ENCODE measurements at regions not wholly inside any gene's neighbourhood (a gene's known extent, or its start where the extent isn't known, plus 50 kb on each side); places are given as distances from the start of the nearest gene placed in this dataset.
"Not testable (repeated sequence)": the region's sequence is repeated elsewhere in the genome, so short reads cannot be mapped to it uniquely, and the experiment has no call there.

DNA sequence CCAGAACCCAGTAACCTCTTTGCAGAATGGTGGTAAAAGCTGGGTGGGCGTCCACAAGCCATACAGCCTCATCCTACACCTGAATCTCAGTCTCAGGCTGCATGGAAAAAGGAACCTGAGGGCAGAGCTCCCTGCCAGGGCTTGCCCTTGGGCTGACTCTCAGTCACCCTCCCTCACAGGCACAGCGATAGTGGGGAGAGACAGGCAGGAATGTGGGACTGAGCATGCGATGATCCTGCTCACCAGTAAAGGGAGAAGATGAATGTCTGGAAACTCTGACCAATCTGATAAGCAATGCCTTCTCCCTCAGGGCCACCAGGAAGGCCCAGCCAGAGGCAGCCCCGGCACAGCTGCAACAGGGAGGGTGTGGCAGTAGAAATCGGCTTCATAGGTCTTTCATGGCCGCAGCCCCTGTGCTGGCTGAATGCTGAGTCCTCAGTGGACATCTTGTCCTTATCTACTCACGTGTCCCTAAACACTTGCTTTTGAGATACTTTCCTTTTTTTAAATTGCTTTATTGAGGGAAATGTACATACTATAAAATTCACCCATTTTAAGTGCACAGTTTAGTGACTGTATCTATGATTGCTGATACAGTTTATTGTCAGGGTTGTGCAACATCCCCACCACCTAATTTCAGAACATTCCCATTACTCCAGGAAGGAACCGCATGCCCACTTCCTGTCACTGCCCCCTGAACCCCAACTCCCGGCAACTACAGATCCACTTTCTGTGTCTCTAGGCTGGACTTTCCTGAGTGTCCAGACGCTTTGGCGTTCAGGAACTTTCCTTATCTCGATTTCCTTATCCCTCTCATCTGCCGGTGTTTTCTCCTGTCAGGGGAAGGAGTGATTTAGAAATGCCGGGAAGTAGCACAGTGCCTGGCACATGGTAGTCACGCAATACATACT lies 258.1 kb downstream of the PCNX1 start:
- no peak for DNase-seq (ENCODE audit: low read depth in 1 of 2, low spot score in 1 of 2)
- Histone ChIP-seq H3K27me3 (ENCODE audit: insufficient read depth, poor library complexity, severe bottlenecking) (no peaks in the 10 kb centered on the region), H3K27ac (replicated peaks) (no peak overlapping the region), H3K4me3 (replicated peaks; ENCODE audit: insufficient read depth, low read length) (no peak overlapping the region)
- TF ChIP-seq GABPA (IDR thresholded peaks at IDR 0.05; ENCODE audit: low read depth): no peak
- TF ChIP-seq POLR2AphosphoS5 (IDR thresholded peaks at IDR 0.05; ENCODE audit: low read depth): no peak

DNA sequence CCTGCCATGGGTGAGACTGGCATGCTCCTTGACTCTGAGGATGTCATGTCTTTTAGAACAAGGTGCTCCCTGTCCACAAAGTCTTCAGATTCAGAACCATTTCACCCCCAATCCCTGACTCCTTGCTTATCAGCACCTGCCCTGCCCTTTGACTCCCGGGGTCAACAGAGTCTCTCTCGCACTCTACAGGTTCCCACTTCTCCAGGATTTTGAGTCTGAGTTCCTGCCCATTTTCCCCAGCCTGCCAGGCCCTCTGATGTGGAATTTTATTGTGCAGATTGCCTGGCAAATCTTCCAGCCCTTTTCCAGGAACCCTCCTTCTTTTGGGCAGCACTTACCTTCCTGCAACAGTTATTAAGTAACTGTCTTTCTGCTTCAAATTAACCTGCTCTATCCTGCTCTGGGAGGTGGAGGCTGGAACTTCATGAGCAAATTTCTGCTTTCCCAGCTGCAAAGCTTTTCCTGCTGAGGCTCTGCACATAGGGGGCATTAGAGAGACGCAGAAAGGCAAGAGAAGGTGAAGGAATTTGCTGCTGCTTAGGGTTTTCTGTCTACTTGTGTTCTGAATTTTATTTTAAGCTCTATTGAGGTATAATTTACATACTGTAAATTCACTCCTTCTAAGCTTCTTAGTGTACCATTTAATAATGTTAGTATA lies 259.1 kb downstream of the PCNX1 start:
- TF ChIP-seq POLR2AphosphoS5 (IDR thresholded peaks at IDR 0.05; ENCODE audit: low read depth): no peak
- TF ChIP-seq GABPA (IDR thresholded peaks at IDR 0.05; ENCODE audit: low read depth): no peak
- TF ChIP-seq, protein P1, sequence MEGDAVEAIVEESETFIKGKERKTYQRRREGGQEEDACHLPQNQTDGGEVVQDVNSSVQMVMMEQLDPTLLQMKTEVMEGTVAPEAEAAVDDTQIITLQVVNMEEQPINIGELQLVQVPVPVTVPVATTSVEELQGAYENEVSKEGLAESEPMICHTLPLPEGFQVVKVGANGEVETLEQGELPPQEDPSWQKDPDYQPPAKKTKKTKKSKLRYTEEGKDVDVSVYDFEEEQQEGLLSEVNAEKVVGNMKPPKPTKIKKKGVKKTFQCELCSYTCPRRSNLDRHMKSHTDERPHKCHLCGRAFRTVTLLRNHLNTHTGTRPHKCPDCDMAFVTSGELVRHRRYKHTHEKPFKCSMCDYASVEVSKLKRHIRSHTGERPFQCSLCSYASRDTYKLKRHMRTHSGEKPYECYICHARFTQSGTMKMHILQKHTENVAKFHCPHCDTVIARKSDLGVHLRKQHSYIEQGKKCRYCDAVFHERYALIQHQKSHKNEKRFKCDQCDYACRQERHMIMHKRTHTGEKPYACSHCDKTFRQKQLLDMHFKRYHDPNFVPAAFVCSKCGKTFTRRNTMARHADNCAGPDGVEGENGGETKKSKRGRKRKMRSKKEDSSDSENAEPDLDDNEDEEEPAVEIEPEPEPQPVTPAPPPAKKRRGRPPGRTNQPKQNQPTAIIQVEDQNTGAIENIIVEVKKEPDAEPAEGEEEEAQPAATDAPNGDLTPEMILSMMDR (IDR thresholded peaks at IDR 0.05; ENCODE audit: insufficient read depth, low read length): no peak
- TF ChIP-seq SPI1 (IDR thresholded peaks at IDR 0.05; ENCODE audit: borderline replicate concordance, low read depth): no peak
- TF ChIP-seq, protein P2, sequence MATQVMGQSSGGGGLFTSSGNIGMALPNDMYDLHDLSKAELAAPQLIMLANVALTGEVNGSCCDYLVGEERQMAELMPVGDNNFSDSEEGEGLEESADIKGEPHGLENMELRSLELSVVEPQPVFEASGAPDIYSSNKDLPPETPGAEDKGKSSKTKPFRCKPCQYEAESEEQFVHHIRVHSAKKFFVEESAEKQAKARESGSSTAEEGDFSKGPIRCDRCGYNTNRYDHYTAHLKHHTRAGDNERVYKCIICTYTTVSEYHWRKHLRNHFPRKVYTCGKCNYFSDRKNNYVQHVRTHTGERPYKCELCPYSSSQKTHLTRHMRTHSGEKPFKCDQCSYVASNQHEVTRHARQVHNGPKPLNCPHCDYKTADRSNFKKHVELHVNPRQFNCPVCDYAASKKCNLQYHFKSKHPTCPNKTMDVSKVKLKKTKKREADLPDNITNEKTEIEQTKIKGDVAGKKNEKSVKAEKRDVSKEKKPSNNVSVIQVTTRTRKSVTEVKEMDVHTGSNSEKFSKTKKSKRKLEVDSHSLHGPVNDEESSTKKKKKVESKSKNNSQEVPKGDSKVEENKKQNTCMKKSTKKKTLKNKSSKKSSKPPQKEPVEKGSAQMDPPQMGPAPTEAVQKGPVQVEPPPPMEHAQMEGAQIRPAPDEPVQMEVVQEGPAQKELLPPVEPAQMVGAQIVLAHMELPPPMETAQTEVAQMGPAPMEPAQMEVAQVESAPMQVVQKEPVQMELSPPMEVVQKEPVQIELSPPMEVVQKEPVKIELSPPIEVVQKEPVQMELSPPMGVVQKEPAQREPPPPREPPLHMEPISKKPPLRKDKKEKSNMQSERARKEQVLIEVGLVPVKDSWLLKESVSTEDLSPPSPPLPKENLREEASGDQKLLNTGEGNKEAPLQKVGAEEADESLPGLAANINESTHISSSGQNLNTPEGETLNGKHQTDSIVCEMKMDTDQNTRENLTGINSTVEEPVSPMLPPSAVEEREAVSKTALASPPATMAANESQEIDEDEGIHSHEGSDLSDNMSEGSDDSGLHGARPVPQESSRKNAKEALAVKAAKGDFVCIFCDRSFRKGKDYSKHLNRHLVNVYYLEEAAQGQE (IDR thresholded peaks at IDR 0.05; ENCODE audit: insufficient replicate concordance, low read depth): no peak
- no peak for DNase-seq (ENCODE audit: low read depth in 1 of 2, low spot score in 1 of 2)
- no peak overlapping the region for H3K4me3 ChIP-seq (replicated peaks; ENCODE audit: insufficient read depth, low read length)
- H3K27me3 ChIP-seq (ENCODE audit: insufficient read depth, poor library complexity, severe bottlenecking): no peaks in the 10 kb centered on the region
- H3K27ac ChIP-seq (replicated peaks): no peak overlapping the region

DNA sequence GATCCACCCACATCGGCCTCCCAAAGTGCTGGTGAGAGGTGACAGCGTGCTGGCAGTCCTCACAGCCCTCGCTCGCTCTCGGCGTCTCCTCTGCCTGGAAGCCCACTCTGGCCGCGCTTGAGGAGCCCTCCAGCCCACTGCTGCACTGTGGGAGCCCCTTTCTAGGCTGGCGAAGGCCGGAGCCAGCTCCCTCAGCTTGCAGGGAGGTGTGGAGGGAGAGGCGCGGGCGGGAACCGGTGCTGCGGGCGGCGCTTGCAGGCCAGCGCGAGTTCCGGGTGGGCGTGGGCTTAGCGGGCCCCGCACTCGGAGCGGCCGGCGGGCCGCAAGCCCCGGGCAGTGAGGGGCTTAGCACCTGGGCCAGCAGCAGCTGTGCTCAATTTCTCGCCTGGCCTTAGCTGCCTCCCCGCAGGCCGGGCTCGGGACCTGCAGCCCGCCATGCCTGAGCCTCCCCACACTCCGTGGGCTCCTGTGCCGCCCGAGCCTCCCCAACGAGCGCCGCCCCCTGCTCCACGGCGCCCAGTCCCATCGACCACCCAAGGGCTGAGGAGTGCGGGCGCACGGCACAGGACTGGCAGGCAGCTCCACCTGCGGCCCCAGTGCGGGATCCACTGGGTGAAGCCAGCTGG lies 260.2 kb downstream of the PCNX1 start:
- DNase-seq (ENCODE audit: low read depth in 1 of 2, low spot score in 1 of 2); H3K27ac ChIP-seq (replicated peaks); H3K27me3 ChIP-seq (ENCODE audit: insufficient read depth, poor library complexity, severe bottlenecking); H3K4me3 ChIP-seq (replicated peaks; ENCODE audit: insufficient read depth, low read length): not testable (repeated sequence)

DNA sequence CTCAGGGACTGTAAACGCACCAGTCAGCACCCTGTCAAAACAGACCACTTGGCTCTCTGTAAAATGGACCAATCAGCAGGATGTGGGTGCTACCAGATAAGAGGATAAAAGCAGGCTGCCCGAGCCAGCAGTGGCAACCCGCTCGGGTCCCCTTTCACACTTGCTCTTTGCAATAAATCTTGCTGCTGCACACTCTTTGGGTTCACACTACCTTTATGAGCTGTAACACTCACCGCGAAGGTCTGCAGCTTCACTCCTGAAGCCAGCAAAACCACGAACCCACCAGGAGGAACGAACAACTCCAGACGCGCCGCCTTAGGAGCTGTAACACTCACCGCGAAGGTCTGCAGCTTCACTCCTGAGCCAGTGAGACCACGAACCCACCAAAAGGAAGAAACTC lies 260.9 kb downstream of the PCNX1 start:
- H3K27me3 ChIP-seq (ENCODE audit: insufficient read depth, poor library complexity, severe bottlenecking); H3K4me3 ChIP-seq (replicated peaks; ENCODE audit: insufficient read depth, low read length); H3K27ac ChIP-seq (replicated peaks); DNase-seq (ENCODE audit: low read depth in 1 of 2, low spot score in 1 of 2): not testable (repeated sequence)

DNA sequence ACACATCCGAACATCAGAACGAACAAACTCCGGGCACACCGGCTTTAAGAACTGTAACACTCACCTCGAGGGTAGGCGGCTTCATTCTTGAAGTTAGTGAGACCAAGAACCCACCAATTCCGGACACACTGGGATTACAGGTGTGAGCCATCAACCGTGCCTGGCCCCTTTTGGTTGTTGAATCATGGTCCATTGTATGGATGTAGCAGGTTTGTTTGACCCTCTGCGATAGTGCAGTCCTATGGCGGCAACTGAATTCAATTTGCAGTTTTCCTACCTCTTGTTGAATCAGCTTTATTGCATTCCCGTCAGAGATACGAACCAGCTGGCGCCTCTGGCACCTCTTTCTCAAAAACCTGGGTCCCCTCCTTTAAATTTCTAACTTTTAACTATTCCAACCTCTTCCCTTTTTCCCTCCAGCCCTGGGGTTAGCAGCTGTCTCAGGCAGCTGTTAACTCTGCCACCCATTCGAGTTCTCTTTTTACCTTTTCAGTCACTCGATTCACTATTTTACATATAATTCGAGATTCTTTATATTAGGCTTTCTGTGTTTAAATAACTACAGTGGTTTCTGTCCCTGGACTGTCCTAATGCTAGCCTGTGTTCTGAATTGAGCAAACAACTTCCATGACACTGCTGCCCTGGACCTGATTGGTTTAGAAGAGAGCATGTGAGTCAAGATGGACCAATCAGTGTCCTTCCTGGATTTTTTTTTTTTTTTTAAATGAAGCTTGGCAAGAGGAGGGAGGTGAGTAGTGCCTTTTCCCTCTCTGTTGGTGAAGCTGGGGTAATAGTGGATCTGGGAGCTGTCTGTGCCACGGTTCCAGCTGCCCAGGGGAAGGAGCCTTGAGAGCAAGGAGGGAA lies 261.5 kb downstream of the PCNX1 start:
- TF ChIP-seq POLR2AphosphoS5 (IDR thresholded peaks at IDR 0.05; ENCODE audit: low read depth) (no peak), GABPA (IDR thresholded peaks at IDR 0.05; ENCODE audit: low read depth) (no peak), SPI1 (IDR thresholded peaks at IDR 0.05; ENCODE audit: borderline replicate concordance, low read depth) (no peak)
- TF ChIP-seq, protein P2 (IDR thresholded peaks at IDR 0.05; ENCODE audit: insufficient replicate concordance, low read depth): no peak
- TF ChIP-seq, protein P1 (IDR thresholded peaks at IDR 0.05; ENCODE audit: insufficient read depth, low read length): no peak
- Histone ChIP-seq H3K27ac (replicated peaks) (no peak overlapping the region), H3K27me3 (ENCODE audit: insufficient read depth, poor library complexity, severe bottlenecking) (no peaks in the 10 kb centered on the region), H3K4me3 (replicated peaks; ENCODE audit: insufficient read depth, low read length) (no peak overlapping the region)
- no peak for DNase-seq (ENCODE audit: low read depth in 1 of 2, low spot score in 1 of 2)
